ENCODE measurements at regions not wholly inside any gene's neighbourhood (a gene's known extent, or its start where the extent isn't known, plus 50 kb on each side); places are given as distances from the start of the nearest gene placed in this dataset.

GRCh38 chr5:97536683-97537082, 353.6 kb upstream of the RIOK2 start:
- TF ChIP-seq, protein P1, sequence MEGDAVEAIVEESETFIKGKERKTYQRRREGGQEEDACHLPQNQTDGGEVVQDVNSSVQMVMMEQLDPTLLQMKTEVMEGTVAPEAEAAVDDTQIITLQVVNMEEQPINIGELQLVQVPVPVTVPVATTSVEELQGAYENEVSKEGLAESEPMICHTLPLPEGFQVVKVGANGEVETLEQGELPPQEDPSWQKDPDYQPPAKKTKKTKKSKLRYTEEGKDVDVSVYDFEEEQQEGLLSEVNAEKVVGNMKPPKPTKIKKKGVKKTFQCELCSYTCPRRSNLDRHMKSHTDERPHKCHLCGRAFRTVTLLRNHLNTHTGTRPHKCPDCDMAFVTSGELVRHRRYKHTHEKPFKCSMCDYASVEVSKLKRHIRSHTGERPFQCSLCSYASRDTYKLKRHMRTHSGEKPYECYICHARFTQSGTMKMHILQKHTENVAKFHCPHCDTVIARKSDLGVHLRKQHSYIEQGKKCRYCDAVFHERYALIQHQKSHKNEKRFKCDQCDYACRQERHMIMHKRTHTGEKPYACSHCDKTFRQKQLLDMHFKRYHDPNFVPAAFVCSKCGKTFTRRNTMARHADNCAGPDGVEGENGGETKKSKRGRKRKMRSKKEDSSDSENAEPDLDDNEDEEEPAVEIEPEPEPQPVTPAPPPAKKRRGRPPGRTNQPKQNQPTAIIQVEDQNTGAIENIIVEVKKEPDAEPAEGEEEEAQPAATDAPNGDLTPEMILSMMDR (IDR thresholded peaks at IDR 0.05), result no peak
- no peak for TF ChIP-seq REST (IDR thresholded peaks at IDR 0.05; ENCODE audit: insufficient read depth in 1 of 2, low read depth in 2 of 2, low read length in 1 of 2)
